HUES6 (cell line): ENCODE measurements at regions not wholly inside any gene's neighbourhood (a gene's known extent, or its start where the extent isn't known, plus 50 kb on each side); places are given as distances from the start of the nearest gene placed in this dataset.

ENCODE experiments used
- H3K27ac ChIP-seq: 2 replicates; pipeline ENCODE4 v1.7.0; 2013; ENCODE audit warnings: low read depth, mild to moderate bottlenecking, low read length, inconsistent platforms
- H3K27me3 ChIP-seq: 2 replicates; pipeline ENCODE4 v1.6.1; 2013; ENCODE audit warnings: low read length; ENCODE audit not compliant: control insufficient read depth, insufficient read depth
- H3K36me3 ChIP-seq: 2 replicates; pipeline ENCODE4 v1.6.1; 2013; ENCODE audit warnings: low read length; ENCODE audit not compliant: control insufficient read depth, insufficient read depth
- H3K4me1 ChIP-seq: 2 replicates; pipeline ENCODE4 v1.6.1; 2013; ENCODE audit warnings: low read length; ENCODE audit not compliant: control insufficient read depth, insufficient read depth
- H3K4me3 ChIP-seq: 2 replicates; pipeline ENCODE4 v1.5.1; 2013; ENCODE audit warnings: low read depth, low read length
- H3K9ac ChIP-seq: one replicate; pipeline ENCODE4 v1.6.1; 2013; ENCODE audit warnings: mild to moderate bottlenecking, low read length
- H3K9me3 ChIP-seq: 2 replicates; pipeline ENCODE4 v1.6.1; 2013; ENCODE audit warnings: low read depth, low read length; ENCODE audit not compliant: control insufficient read depth, insufficient read depth

DNA sequence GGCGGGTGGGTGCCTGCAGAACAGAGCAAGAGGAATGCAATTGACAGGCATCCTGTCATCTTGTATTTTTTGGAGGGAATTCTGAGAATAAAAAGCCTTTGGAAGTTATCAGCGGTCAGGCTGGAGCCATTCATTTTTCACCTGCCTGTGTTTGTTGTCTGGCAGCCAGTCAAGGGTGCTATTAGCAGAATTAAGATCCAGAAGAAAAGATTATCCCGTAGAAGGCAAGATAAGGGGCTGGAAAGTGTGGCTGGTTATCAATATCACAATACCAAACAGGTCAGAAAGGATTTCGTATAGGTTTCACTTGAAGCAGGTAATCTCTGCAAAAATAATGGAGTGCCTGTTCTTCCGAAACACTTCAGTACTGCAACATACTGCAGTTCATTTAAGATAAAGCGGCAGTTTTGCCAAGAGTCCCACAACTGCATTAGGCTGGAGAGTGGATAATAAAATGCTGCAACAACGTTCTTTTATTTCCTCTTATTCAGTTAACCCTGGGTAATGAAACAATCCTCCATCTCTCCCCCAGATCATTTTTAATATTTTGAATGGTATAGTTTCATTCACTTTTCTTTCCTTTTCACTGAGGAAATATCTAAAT, 171.2 kb upstream of the CDKN3 start:
- peaks cover 18% of the 10 kb centered on the region for H3K4me1 ChIP-seq
- peaks cover 15% of the 10 kb centered on the region; the same call in 1 of the 2 replicates for H3K27me3 ChIP-seq
- no peak overlapping the region for H3K4me3 ChIP-seq
- no peaks in the 10 kb centered on the region for H3K36me3 ChIP-seq
- no peak overlapping the region for H3K9ac ChIP-seq
- no peak overlapping the region for H3K27ac ChIP-seq
- no peaks in the 10 kb centered on the region for H3K9me3 ChIP-seq

DNA sequence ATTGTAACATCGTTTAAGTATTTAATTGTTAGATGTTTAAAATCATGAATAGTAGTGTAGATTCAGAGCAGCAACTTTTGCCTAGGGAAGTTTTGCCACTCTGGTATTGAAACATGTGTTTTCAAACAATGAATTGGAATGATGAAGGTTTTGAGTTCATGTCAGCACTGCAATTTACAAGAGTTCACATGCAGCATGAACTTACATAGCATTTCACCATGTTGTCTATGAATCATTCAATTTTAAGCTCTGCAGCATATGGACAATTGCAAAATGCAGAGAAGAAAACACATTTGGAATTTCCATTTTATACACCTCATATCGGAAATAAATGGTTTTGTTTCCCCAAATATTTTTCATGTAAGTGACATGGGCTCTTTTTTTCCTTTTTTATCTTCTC, 170.7 kb upstream of the CDKN3 start:
- peaks cover 10% of the 10 kb centered on the region; the same call in 1 of the 2 replicates for H3K27me3 ChIP-seq
- no peaks in the 10 kb centered on the region for H3K9me3 ChIP-seq
- no peak overlapping the region for H3K9ac ChIP-seq
- H3K4me1 ChIP-seq, result peaks cover 13% of the 10 kb centered on the region
- H3K36me3 ChIP-seq, result no peaks in the 10 kb centered on the region
- no peak overlapping the region for H3K27ac ChIP-seq
- H3K4me3 ChIP-seq, result no peak overlapping the region

DNA sequence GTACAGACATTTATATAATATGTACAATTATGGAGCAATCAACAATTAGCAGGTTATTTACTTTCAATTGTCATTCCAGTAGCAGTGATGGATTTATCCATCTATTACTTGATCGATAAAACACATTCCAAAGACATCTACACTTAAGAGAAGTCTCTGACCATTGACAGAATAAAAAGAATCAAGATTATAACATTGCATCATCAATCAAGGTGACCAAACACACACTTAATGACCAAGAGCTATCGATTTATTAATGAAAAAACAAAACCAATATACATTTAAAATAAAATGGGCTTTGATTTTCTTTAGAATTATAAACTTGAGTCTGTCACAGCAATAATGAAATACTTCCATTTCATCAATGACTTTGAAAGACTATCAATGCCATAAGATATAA, 170.2 kb upstream of the CDKN3 start:
- Histone ChIP-seq H3K27ac (no peak overlapping the region), H3K4me1 (peaks cover 9% of the 10 kb centered on the region), H3K27me3 (peaks cover 5% of the 10 kb centered on the region; the same call in 1 of the 2 replicates), H3K36me3 (no peaks in the 10 kb centered on the region), H3K9me3 (no peaks in the 10 kb centered on the region), H3K9ac (no peak overlapping the region), H3K4me3 (no peak overlapping the region)

- Histone ChIP-seq H3K4me3 (no peak overlapping the region), H3K9me3 (peaks cover 11% of the 10 kb centered on the region), H3K36me3 (no peaks in the 10 kb centered on the region), H3K27me3 (no peaks in the 10 kb centered on the region), H3K4me1 (no peaks in the 10 kb centered on the region; the same call in 1 of the 2 replicates), H3K27ac (no peak overlapping the region; the same call in 1 of the 2 replicates), H3K9ac (no peak overlapping the region)
These were observed 167.7 kb upstream of the CDKN3 start for GRCh38 chr14:54229136-54229535.

- Histone ChIP-seq H3K4me1 (no peaks in the 10 kb centered on the region; the same call in 1 of the 2 replicates), H3K9ac (no peak overlapping the region), H3K27me3 (no peaks in the 10 kb centered on the region), H3K27ac (no peak overlapping the region), H3K36me3 (no peaks in the 10 kb centered on the region), H3K4me3 (no peak overlapping the region), H3K9me3 (peaks cover 11% of the 10 kb centered on the region)
These were observed 166.2 kb upstream of the CDKN3 start for GRCh38 chr14:54230645-54231044.

- Histone ChIP-seq H3K9ac (no peak overlapping the region), H3K36me3 (no peaks in the 10 kb centered on the region), H3K27ac (no peak overlapping the region), H3K4me3 (no peak overlapping the region), H3K4me1 (no peaks in the 10 kb centered on the region; the same call in 1 of the 2 replicates), H3K27me3 (no peaks in the 10 kb centered on the region), H3K9me3 (peaks cover 11% of the 10 kb centered on the region)
These were observed 164.1 kb upstream of the CDKN3 start for GRCh38 chr14:54232735-54233134.

DNA sequence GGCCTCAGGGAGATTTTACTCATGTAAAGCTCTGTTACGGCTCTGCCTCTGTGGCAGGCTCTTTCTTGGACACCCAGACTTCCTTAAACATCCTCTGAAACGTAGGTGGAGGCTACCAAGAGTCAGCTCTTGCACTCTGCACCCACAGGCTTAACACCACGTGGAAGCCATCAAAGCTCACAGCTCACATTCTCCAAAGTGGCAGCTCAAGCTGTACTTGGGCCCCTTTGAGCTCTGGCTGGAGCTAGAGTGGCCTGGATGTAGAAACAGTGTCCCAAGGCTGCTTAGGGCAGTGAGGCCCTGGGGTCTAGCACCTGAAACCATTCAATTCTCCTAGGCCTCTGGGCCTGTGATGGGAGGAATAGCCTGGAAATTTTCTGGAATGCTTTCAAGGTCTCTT, 155.3 kb upstream of the CDKN3 start:
- H3K9ac ChIP-seq, result no peak overlapping the region
- no peaks in the 10 kb centered on the region for H3K4me1 ChIP-seq
- H3K36me3 ChIP-seq, result no peaks in the 10 kb centered on the region; the same call in 1 of the 2 replicates
- no peak overlapping the region for H3K4me3 ChIP-seq
- H3K27ac ChIP-seq, result no peak overlapping the region
- H3K9me3 ChIP-seq, result peaks cover 27% of the 10 kb centered on the region
- no peaks in the 10 kb centered on the region for H3K27me3 ChIP-seq

DNA sequence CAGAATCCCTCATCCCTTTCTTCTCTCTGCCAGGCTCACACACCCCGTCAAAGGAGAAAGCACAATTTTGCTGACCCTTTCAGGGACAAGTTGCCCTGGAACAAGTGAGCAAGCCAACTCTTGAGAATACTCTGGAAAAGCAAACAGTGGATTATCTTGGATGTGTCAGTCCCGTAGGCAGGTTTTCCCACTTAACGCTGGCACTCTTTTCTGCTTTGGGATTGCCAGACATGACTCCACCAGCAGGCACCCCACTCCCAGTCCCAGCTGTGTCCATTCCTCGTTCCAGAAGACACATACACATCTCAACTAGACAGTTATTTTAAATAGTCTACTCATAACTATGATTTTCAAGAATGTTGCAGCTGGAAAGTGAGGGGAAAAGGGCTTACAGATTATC, 145.5 kb upstream of the CDKN3 start:
- Histone ChIP-seq H3K9me3 (no peaks in the 10 kb centered on the region), H3K4me1 (peaks cover 3% of the 10 kb centered on the region)

DNA sequence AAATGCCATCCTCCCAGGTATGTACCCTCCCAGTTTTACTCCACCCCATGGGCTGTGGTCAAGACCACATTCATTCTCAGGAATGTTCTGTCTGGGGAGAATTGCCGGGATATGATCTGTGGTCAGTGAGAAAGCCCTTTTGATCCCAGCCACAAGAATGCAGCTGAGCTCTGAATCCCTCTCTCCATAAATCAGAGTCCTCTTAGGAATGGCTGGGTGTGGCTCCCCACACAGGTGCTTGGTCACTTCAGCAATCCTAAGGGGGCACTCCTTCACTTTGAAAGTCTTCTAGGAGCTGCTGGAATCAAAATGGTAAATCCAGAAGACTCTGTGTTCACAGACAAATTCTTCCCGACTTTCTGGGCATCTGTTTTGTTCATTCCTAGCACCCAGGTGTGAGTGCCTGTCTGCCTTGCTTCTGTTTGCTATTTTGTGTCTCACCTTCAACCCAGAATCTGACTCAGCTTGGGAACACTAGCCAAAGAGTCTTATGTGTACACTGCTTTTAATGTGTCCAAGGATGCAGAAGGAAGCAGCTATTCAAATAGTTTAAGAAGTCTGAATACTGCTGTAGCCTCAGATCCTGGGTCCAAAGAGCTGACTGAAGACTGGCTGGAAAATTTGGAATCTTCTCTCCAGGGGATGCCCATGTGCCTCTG, 144.6 kb upstream of the CDKN3 start:
- no peak overlapping the region for H3K9ac ChIP-seq
- no peaks in the 10 kb centered on the region for H3K9me3 ChIP-seq
- no peaks in the 10 kb centered on the region for H3K27me3 ChIP-seq
- peaks cover 4% of the 10 kb centered on the region for H3K4me1 ChIP-seq
- H3K36me3 ChIP-seq, result no peaks in the 10 kb centered on the region
- H3K4me3 ChIP-seq, result no peak overlapping the region
- H3K27ac ChIP-seq, result no peak overlapping the region

More for the DNA sequence above, 145.5 kb upstream of the CDKN3 start:
- no peak overlapping the region for H3K27ac ChIP-seq
- H3K4me3 ChIP-seq, result no peak overlapping the region
- no peak overlapping the region for H3K9ac ChIP-seq
- no peaks in the 10 kb centered on the region for H3K27me3 ChIP-seq
- H3K36me3 ChIP-seq, result no peaks in the 10 kb centered on the region

DNA sequence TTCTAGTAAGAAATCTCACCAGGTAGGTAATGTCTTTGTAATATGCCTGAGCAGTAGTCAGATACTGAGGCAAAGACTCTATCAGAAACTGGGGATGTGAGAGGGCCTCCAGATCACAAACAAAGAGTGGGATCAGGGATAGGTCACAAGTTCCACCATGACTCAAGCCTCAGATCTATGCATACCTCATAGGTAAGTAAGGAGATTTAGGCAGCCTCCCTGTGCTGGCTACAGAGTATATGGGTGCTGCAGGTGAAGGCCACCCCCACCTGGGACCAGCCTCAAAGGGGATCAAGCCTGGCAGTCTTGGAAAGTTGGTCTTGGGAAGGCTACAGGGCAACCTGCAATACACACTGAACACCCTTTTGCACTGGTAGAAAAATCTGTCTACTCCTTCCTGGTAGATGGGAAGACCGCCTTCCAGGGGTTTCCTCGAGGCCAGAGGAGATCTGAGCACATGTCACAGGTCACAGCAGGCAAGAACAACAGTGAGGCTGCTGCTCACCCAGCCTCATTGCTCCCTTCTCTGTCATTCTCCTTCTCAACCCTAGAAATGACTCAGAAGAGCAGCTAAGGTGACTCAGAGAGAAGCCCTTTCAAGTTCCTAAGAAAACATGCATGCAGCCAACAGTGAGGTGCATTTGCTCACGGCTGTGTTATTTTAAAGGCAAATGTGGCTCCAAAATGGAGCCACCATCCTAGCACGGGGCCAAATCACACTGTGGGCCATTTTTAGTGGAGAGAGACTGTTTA, 143.4 kb upstream of the CDKN3 start:
- Histone ChIP-seq H3K27ac (no peak overlapping the region), H3K9me3 (no peaks in the 10 kb centered on the region), H3K36me3 (no peaks in the 10 kb centered on the region), H3K27me3 (no peaks in the 10 kb centered on the region), H3K9ac (no peak overlapping the region), H3K4me1 (peaks cover 13% of the 10 kb centered on the region), H3K4me3 (no peak overlapping the region)

- no peaks in the 10 kb centered on the region for H3K27me3 ChIP-seq
- no peaks in the 10 kb centered on the region for H3K36me3 ChIP-seq
These were observed 140.7 kb upstream of the CDKN3 start for GRCh38 chr14:54256156-54256555.

More at GRCh38 chr14:54256156-54256555, 140.7 kb upstream of the CDKN3 start:
- H3K9me3 ChIP-seq, result no peaks in the 10 kb centered on the region
- no peak overlapping the region for H3K27ac ChIP-seq
- H3K4me1 ChIP-seq, result peaks cover 19% of the 10 kb centered on the region
- H3K4me3 ChIP-seq, result no peak overlapping the region
- H3K9ac ChIP-seq, result no peak overlapping the region
